Fibroblast of mammary gland (primary cell): ENCODE measurements at regions not wholly inside any gene's neighbourhood (a gene's known extent, or its start where the extent isn't known, plus 50 kb on each side); places are given as distances from the start of the nearest gene placed in this dataset.

Experiments used
- DNase-seq: peaks from one replicate; pipeline ENCODE4 v3.0.0-alpha.2; 2010; ENCODE audit warnings: low read depth
- H3K4me3 ChIP-seq: 2 replicates; pipeline ENCODE4 v1.5.1; 2011; ENCODE audit warnings: low read depth, mild to moderate bottlenecking, low read length, moderate library complexity; ENCODE audit not compliant: control insufficient read depth
- CTCF ChIP-seq: conservative IDR thresholded peaks from 2 replicates; pipeline ENCODE4 v1.5.1; 2011; ENCODE audit warnings: low read depth, low read length, inconsistent platforms; ENCODE audit not compliant: control insufficient read depth, insufficient read depth

- no peak for DNase-seq
- no peak overlapping the region for H3K4me3 ChIP-seq
- TF ChIP-seq CTCF, result no peak
These were observed 340.9 kb downstream of the CENPC start for GRCh38 chr4:67204441-67204840.

GRCh38 chr4:67201334-67201733 is 344.0 kb downstream of the CENPC start:
- no peak overlapping the region for H3K4me3 ChIP-seq
- DNase-seq, result no peak
- no peak for TF ChIP-seq CTCF

- DNase-seq, result peak; percentile 9
- H3K4me3 ChIP-seq, result no peak overlapping the region
- TF ChIP-seq CTCF, result no peak
These were observed 346.6 kb downstream of the CENPC start for GRCh38 chr4:67198727-67199126.

GRCh38 chr4:67167849-67168248 is 377.5 kb downstream of the CENPC start:
- no peak for DNase-seq
- no peak overlapping the region for H3K4me3 ChIP-seq
- no peak for TF ChIP-seq CTCF

- H3K4me3 ChIP-seq, result no peak overlapping the region
- no peak for DNase-seq
- no peak for TF ChIP-seq CTCF
These were observed 382.6 kb downstream of the CENPC start for GRCh38 chr4:67162690-67163089.

GRCh38 chr4:67161311-67161710 is 384.0 kb downstream of the CENPC start:
- H3K4me3 ChIP-seq, result no peak overlapping the region
- TF ChIP-seq CTCF, result no peak
- DNase-seq, result no peak

GRCh38 chr4:67160394-67160793 is 384.9 kb downstream of the CENPC start:
- no peak for TF ChIP-seq CTCF
- DNase-seq, result no peak
- H3K4me3 ChIP-seq, result no peak overlapping the region
